H9 (cell line): ENCODE measurements at regions not wholly inside any gene's neighbourhood (a gene's known extent, or its start where the extent isn't known, plus 50 kb on each side); places are given as distances from the start of the nearest gene placed in this dataset.

Experiments
- DNase-seq: peaks from one replicate; pipeline ENCODE4 v3.0.0-alpha.2; 2017
- H2AFZ ChIP-seq: one replicate; pipeline ENCODE4 v1.6.1; 2013; ENCODE audit warnings: mild to moderate bottlenecking, low read length, control low read depth, moderate library complexity
- H2AK5ac ChIP-seq: 2 replicates; pipeline ENCODE4 v1.6.1; 2013; ENCODE audit warnings: low read length, control low read depth, mixed read lengths; ENCODE audit not compliant: insufficient read length
- H2BK120ac ChIP-seq: one replicate; pipeline ENCODE4 v1.6.1; 2013; ENCODE audit warnings: low read depth, mild to moderate bottlenecking, low read length, control low read depth, inconsistent platforms; ENCODE audit not compliant: poor library complexity, severe bottlenecking
- H2BK12ac ChIP-seq: 2 replicates; pipeline ENCODE4 v1.6.1; 2013; ENCODE audit warnings: low read length, control low read depth, mixed read lengths, low read depth; ENCODE audit not compliant: insufficient read length
- H2BK15ac ChIP-seq: 2 replicates; pipeline ENCODE4 v1.6.1; 2013; ENCODE audit warnings: low read depth, low read length, control low read depth
- H2BK20ac ChIP-seq: one replicate; pipeline ENCODE4 v1.6.1; 2013; ENCODE audit warnings: low read depth, mild to moderate bottlenecking, low read length, control low read depth, inconsistent platforms; ENCODE audit not compliant: poor library complexity, severe bottlenecking
- H2BK5ac ChIP-seq: 2 replicates; pipeline ENCODE4 v1.6.1; 2013; ENCODE audit warnings: low read length, control low read depth, mixed read lengths; ENCODE audit not compliant: insufficient read length
- H3K14ac ChIP-seq: 2 replicates; pipeline ENCODE4 v1.6.1; 2013; ENCODE audit warnings: low read length, control low read depth; ENCODE audit not compliant: insufficient read depth
- H3K18ac ChIP-seq: 2 replicates; pipeline ENCODE4 v1.6.1; 2013; ENCODE audit warnings: low read depth, mild to moderate bottlenecking, mixed read lengths, low read length, control low read depth; ENCODE audit not compliant: insufficient read length
- H3K23ac ChIP-seq: 2 replicates; pipeline ENCODE4 v1.6.1; 2013; ENCODE audit warnings: low read length, control low read depth, mixed read lengths, low read depth; ENCODE audit not compliant: insufficient read length
- H3K23me2 ChIP-seq: 2 replicates; pipeline ENCODE4 v1.6.1; 2013; ENCODE audit warnings: low read depth, mild to moderate bottlenecking, mixed read lengths, low read length, control low read depth; ENCODE audit not compliant: insufficient read length, poor library complexity, severe bottlenecking
- H3K27ac ChIP-seq: 2 replicates; pipeline ENCODE4 v1.5.1; 2013; ENCODE audit warnings: low read length, control low read depth, mixed read lengths, low read depth; ENCODE audit not compliant: insufficient read length
- H3K27me3 ChIP-seq: 2 replicates; pipeline ENCODE4 v1.6.1; 2013; ENCODE audit warnings: low read length, control low read depth, inconsistent platforms; ENCODE audit not compliant: insufficient read depth
- H3K4ac ChIP-seq: 2 replicates; pipeline ENCODE4 v1.6.1; 2013; ENCODE audit warnings: low read depth, mild to moderate bottlenecking, control low read depth, inconsistent platforms, low read length, moderate library complexity
- H3K4me1 ChIP-seq: 2 replicates; pipeline ENCODE4 v1.6.1; 2013; ENCODE audit warnings: low read length, control low read depth, inconsistent platforms; ENCODE audit not compliant: insufficient read depth
- H3K4me2 ChIP-seq: 2 replicates; pipeline ENCODE4 v1.6.1; 2013; ENCODE audit warnings: low read length, control low read depth, mixed read lengths; ENCODE audit not compliant: insufficient read length, insufficient read depth
- H3K56ac ChIP-seq: 2 replicates; pipeline ENCODE4 v1.6.1; 2013; ENCODE audit warnings: low read depth, mild to moderate bottlenecking, mixed read lengths, low read length, control low read depth; ENCODE audit not compliant: insufficient read length
- H3K79me1 ChIP-seq: 2 replicates; pipeline ENCODE4 v1.6.1; 2013; ENCODE audit warnings: low read depth, mild to moderate bottlenecking, moderate library complexity, low read length, control low read depth, inconsistent platforms; ENCODE audit not compliant: insufficient read depth, poor library complexity, severe bottlenecking
- H3K79me2 ChIP-seq: 2 replicates; pipeline ENCODE4 v1.6.1; 2013; ENCODE audit warnings: low read length, control low read depth, inconsistent platforms; ENCODE audit not compliant: insufficient read depth
- H3K9ac ChIP-seq: 2 replicates; pipeline ENCODE4 v1.6.1; 2013; ENCODE audit warnings: low read length, control low read depth, mixed read lengths; ENCODE audit not compliant: insufficient read length; ENCODE audit errors: extremely low read depth
- H3K9me3 ChIP-seq: one replicate; pipeline ENCODE4 v1.6.1; 2013; ENCODE audit warnings: low read depth, low read length, inconsistent platforms; ENCODE audit not compliant: control insufficient read depth
- H3T11ph ChIP-seq: one replicate; pipeline ENCODE4 v1.6.1; 2013; ENCODE audit warnings: mild to moderate bottlenecking, low read length, control low read depth, inconsistent platforms
- H4K20me1 ChIP-seq: one replicate; pipeline ENCODE4 v1.6.1; 2013; ENCODE audit not compliant: control insufficient read depth, insufficient read length, insufficient read depth
- H4K5ac ChIP-seq: 2 replicates; pipeline ENCODE4 v1.6.1; 2013; ENCODE audit warnings: low read depth, mild to moderate bottlenecking, mixed read lengths, low read length, control low read depth; ENCODE audit not compliant: insufficient read length
- H4K8ac ChIP-seq: replicated peaks from 2 replicates; pipeline ENCODE4 v1.6.1; 2013; ENCODE audit warnings: low read length, control low read depth, mixed read lengths, low read depth; ENCODE audit not compliant: insufficient read length
- H4K91ac ChIP-seq: 2 replicates; pipeline ENCODE4 v1.6.1; 2013; ENCODE audit warnings: low read depth, mild to moderate bottlenecking, moderate library complexity, mixed read lengths, low read length, control low read depth; ENCODE audit not compliant: insufficient read length
- H3K27ac Mint-ChIP-seq, 3 experiments: 2 replicates in 2 of 3; 3 replicates in 1 of 3; pipeline ENCODE4 v1.8.0; 2020 to 2021; ENCODE audit warnings: mixed read lengths in 3 of 3, mild to moderate bottlenecking in 1 of 3, moderate library complexity in 1 of 3
- H3K27me3 Mint-ChIP-seq: 2 replicates; pipeline ENCODE4 v1.8.0; 2021; ENCODE audit warnings: low read depth, mild to moderate bottlenecking, moderate library complexity, mixed read lengths
- H3K36me3 Mint-ChIP-seq, 3 experiments: 2 replicates in 2 of 3; 3 replicates in 1 of 3; pipeline ENCODE4 v1.8.0; 2020 to 2021; ENCODE audit warnings: low read depth in 3 of 3, mixed read lengths in 3 of 3; ENCODE audit not compliant: insufficient read depth in 1 of 3
- H3K4me1 Mint-ChIP-seq, 2 experiments: 2 replicates each; pipeline ENCODE4 v1.8.0; 2020; ENCODE audit warnings: mixed read lengths in 2 of 2
- H3K4me3 Mint-ChIP-seq, 2 experiments: 2 replicates in 1 of 2; 3 replicates in 1 of 2; pipeline ENCODE4 v1.8.0; 2020 to 2021; ENCODE audit warnings: mild to moderate bottlenecking in 2 of 2, mixed read lengths in 2 of 2, moderate library complexity in 1 of 2
- H3K9me3 Mint-ChIP-seq, 2 experiments: 2 replicates in 1 of 2; 3 replicates in 1 of 2; pipeline ENCODE4 v1.8.0; 2020; ENCODE audit warnings: mild to moderate bottlenecking in 2 of 2, mixed read lengths in 2 of 2, moderate library complexity in 1 of 2
- whole genome bisulfite sequencing: extraction: QIAGEN DNeasy Blood & Tissue Kit; methylation state at CpG from one replicate; pipeline ENCODE4 v1.1.7; 2013; ENCODE audit warnings: missing lambda C conversion rate, low lambda C conversion rate, mixed read lengths; ENCODE audit not compliant: insufficient read length; ENCODE audit errors: extremely low coverage; 5-methylcytosine and 5-hydroxymethylcytosine counted together
- TF ChIP-seq, protein P1 (sequence below): fragments of 200-600 bp; sonication (generic); conservative IDR thresholded peaks from 3 replicates; pipeline ENCODE4 v1.8.0; 2021; ENCODE audit warnings: antibody characterized with exemption, mild to moderate bottlenecking

DNA sequence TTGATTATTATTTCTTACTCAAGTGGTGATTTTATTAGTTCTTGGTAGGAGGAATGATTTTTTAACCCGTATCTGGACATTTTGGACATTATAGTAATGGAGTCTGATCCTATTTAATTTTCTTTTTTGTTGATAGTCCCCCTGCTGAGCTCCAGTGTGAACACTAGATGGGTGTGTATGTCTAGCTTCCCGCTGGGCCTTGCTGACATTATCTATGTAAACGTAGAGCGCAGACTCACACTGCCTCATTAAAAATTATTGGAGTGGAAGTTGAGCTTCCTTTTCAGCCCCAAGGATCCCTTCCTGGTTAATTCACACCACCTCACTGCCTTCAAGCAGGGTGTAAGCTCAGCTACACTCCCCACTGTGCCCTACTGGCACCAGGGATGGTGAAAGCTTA, 467.6 kb upstream of the PKN2 start:
- Mint-ChIP-seq H3K9me3 (no peaks in the 10 kb centered on the region; a peak in 1 of 5 replicates), H3K36me3 (no peaks in the 10 kb centered on the region), H3K4me3 (no peak overlapping the region), H3K27me3 (no peaks in the 10 kb centered on the region), H3K27ac (no peak overlapping the region), H3K4me1 (peaks cover 6 to 10% of the 10 kb centered on the region in 2 experiments; a peak in 2 of 4 replicates)
- Histone ChIP-seq H3T11ph (no peak overlapping the region), H3K9ac (no peak overlapping the region), H3K56ac (no peak overlapping the region), H3K27ac (no peak overlapping the region), H4K20me1 (no peaks in the 10 kb centered on the region), H3K79me2 (no peaks in the 10 kb centered on the region), H3K9me3 (no peaks in the 10 kb centered on the region), H2AFZ (no peak overlapping the region), H3K27me3 (no peaks in the 10 kb centered on the region), H2BK120ac (no peak overlapping the region), H2BK15ac (no peak overlapping the region), H3K23me2 (peaks cover 3% of the 10 kb centered on the region), H3K14ac (no peak overlapping the region), H3K4me2 (no peak overlapping the region), H3K79me1 (no peaks in the 10 kb centered on the region), H3K4ac (no peak overlapping the region), H2BK20ac (no peak overlapping the region), H2AK5ac (no peak overlapping the region), H4K8ac (no peak overlapping the region), H3K23ac (no peak overlapping the region), H4K91ac (no peak overlapping the region), H2BK5ac (no peak overlapping the region), H2BK12ac (no peak overlapping the region), H3K4me1 (no peaks in the 10 kb centered on the region), H3K18ac (no peak overlapping the region), H4K5ac (no peak overlapping the region)
- DNase-seq, result no peak
- WGBS, result no CpG with 5 or more reads among the region's 4 CpGs
- TF ChIP-seq, protein P1, sequence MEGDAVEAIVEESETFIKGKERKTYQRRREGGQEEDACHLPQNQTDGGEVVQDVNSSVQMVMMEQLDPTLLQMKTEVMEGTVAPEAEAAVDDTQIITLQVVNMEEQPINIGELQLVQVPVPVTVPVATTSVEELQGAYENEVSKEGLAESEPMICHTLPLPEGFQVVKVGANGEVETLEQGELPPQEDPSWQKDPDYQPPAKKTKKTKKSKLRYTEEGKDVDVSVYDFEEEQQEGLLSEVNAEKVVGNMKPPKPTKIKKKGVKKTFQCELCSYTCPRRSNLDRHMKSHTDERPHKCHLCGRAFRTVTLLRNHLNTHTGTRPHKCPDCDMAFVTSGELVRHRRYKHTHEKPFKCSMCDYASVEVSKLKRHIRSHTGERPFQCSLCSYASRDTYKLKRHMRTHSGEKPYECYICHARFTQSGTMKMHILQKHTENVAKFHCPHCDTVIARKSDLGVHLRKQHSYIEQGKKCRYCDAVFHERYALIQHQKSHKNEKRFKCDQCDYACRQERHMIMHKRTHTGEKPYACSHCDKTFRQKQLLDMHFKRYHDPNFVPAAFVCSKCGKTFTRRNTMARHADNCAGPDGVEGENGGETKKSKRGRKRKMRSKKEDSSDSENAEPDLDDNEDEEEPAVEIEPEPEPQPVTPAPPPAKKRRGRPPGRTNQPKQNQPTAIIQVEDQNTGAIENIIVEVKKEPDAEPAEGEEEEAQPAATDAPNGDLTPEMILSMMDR, result no peak
